ENCODE measurements at regions not wholly inside any gene's neighbourhood (a gene's known extent, or its start where the extent isn't known, plus 50 kb on each side); places are given as distances from the start of the nearest gene placed in this dataset.

DNA sequence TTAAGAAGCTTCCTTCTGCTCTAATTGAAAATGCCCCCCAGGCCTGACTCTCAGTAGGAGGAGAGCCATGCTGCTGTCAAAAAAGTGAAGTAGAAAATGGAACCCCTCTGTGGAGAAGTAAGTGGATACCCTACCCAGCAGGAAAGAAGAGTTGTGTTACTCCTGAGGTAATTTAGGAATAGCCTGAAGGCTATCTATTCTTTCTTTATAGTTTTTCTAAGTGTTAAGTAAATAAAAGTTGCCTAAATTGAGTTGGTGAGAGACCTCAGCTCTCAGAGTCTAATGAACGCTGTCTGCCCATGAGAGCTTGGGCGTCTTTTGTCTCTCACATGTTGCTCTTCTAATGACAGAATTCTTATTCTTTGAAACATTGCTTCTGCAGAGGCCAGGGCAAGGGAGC is 116.2 kb downstream of the NSUN3 start:
- TF ChIP-seq YY1 (IDR thresholded peaks at IDR 0.05; ENCODE audit: insufficient read depth, insufficient read length) (no peak), SUZ12 (IDR thresholded peaks at IDR 0.05; ENCODE audit: extremely low read depth, insufficient read depth, insufficient read length) (no peak), ZNF274 (IDR thresholded peaks at IDR 0.05; ENCODE audit: low read depth, low read length) (no peak)
